ENCODE measurements at regions not wholly inside any gene's neighbourhood (a gene's known extent, or its start where the extent isn't known, plus 50 kb on each side); places are given as distances from the start of the nearest gene placed in this dataset.

DNA sequence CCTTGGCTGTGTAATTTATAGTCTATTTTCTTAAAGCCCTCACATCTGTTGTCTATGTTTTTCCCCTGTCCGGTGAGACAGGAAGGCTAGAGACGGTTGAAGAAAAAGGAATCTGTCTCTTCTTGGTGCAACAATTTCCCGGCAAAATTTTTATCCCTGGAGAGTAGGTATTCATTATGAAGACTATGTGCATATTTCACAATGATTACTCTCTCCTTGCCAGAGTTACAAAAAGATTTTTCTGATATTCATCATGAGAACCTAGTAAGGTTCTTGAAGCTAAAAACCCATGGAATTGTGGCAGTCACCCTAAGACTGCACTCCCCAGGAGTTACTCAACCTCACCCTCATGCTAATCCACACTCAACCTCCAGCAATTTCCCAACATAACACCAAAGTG, 55.0 kb upstream of the GHITM start:
- no peaks in the 10 kb centered on the region for H3K36me3 ChIP-seq (replicated peaks; ENCODE audit: low read depth, low read length)
- no peak overlapping the region for H3K4me2 ChIP-seq (ENCODE audit: low read length)
- H2AFZ ChIP-seq (ENCODE audit: low read depth, low read length): no peak overlapping the region
- H3K4me3 ChIP-seq (ENCODE audit: low read length): no peak overlapping the region
- no peaks in the 10 kb centered on the region for H3K9me3 ChIP-seq (ENCODE audit: insufficient read depth, low read length)
- no peaks in the 10 kb centered on the region for H3K79me2 ChIP-seq (ENCODE audit: low read length)
- H3K27me3 ChIP-seq (ENCODE audit: low read depth, low read length): no peaks in the 10 kb centered on the region
- no peak for TF ChIP-seq EZH2phosphoT487 (IDR thresholded peaks at IDR 0.05; ENCODE audit: low read depth)
- TF ChIP-seq, protein P1, sequence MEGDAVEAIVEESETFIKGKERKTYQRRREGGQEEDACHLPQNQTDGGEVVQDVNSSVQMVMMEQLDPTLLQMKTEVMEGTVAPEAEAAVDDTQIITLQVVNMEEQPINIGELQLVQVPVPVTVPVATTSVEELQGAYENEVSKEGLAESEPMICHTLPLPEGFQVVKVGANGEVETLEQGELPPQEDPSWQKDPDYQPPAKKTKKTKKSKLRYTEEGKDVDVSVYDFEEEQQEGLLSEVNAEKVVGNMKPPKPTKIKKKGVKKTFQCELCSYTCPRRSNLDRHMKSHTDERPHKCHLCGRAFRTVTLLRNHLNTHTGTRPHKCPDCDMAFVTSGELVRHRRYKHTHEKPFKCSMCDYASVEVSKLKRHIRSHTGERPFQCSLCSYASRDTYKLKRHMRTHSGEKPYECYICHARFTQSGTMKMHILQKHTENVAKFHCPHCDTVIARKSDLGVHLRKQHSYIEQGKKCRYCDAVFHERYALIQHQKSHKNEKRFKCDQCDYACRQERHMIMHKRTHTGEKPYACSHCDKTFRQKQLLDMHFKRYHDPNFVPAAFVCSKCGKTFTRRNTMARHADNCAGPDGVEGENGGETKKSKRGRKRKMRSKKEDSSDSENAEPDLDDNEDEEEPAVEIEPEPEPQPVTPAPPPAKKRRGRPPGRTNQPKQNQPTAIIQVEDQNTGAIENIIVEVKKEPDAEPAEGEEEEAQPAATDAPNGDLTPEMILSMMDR (IDR thresholded peaks at IDR 0.05; ENCODE audit: low read depth, low read length): no peak
- no peak overlapping the region for H3K9ac ChIP-seq (ENCODE audit: low read length)
- H3K4me1 ChIP-seq (ENCODE audit: low read length): peaks cover 7% of the 10 kb centered on the region; the same call in 1 of the 2 replicates
- H4K20me1 ChIP-seq (ENCODE audit: insufficient read depth, low read length): no peaks in the 10 kb centered on the region
- H3K27ac ChIP-seq (ENCODE audit: low read length): no peak overlapping the region

DNA sequence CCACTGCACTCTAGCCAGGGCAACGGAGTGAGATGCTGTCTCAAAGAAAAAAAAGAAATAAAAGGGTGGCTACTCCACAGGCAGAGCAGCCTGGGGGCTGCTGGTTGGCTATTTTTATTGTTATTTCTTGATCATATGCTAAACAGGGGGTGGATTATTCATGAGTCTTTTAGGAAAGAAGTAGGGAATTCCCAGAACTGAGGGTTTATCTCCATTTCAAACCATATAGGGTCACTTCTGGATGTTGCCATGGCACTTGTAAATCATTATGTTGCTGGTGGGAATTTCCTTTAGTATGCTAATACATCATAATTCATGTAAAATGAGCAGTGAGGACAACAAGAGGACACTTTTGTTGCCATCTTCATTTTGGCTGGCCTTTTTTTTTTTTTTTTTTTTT, 52.1 kb upstream of the GHITM start:
- no peak overlapping the region for H3K4me2 ChIP-seq (ENCODE audit: low read length)
- H3K27me3 ChIP-seq (ENCODE audit: low read depth, low read length): no peaks in the 10 kb centered on the region
- H3K36me3 ChIP-seq (replicated peaks; ENCODE audit: low read depth, low read length): no peaks in the 10 kb centered on the region
- TF ChIP-seq, protein P1 (IDR thresholded peaks at IDR 0.05; ENCODE audit: low read depth, low read length): no peak
- TF ChIP-seq EZH2phosphoT487 (IDR thresholded peaks at IDR 0.05; ENCODE audit: low read depth): no peak
- H4K20me1 ChIP-seq (ENCODE audit: insufficient read depth, low read length): no peaks in the 10 kb centered on the region
- H3K4me3 ChIP-seq (ENCODE audit: low read length): no peak overlapping the region
- no peaks in the 10 kb centered on the region for H3K79me2 ChIP-seq (ENCODE audit: low read length)
- no peak overlapping the region for H3K9ac ChIP-seq (ENCODE audit: low read length)
- H3K4me1 ChIP-seq (ENCODE audit: low read length): peaks cover 6% of the 10 kb centered on the region; the same call in 1 of the 2 replicates
- no peaks in the 10 kb centered on the region for H3K9me3 ChIP-seq (ENCODE audit: insufficient read depth, low read length)
- no peak overlapping the region for H2AFZ ChIP-seq (ENCODE audit: low read depth, low read length)
- H3K27ac ChIP-seq (ENCODE audit: low read length): no peak overlapping the region

DNA sequence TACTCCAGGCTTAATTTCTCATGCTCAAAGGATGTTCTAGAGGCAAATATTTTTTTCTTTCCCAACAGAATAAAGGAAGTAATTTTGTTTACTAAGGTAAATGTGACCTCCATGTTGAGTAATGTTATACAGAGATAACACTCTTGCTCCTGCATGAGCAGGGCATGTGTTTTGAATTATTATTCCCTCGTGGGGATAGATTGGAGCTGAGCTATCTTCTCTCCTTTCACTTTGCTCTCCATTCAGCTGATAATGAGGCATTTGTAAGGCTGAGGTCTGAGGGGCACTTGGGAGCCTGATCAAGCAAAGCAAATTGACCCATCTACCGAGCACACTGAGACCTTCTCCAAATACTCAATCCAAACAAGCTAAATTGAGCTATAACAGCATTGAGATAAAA, 50.7 kb upstream of the GHITM start:
- no peak overlapping the region for H3K27ac ChIP-seq (ENCODE audit: low read length)
- TF ChIP-seq, protein P1 (IDR thresholded peaks at IDR 0.05; ENCODE audit: low read depth, low read length): no peak
- no peak for TF ChIP-seq EZH2phosphoT487 (IDR thresholded peaks at IDR 0.05; ENCODE audit: low read depth)
- no peak overlapping the region for H2AFZ ChIP-seq (ENCODE audit: low read depth, low read length)
- H3K79me2 ChIP-seq (ENCODE audit: low read length): no peaks in the 10 kb centered on the region
- H3K9ac ChIP-seq (ENCODE audit: low read length): no peak overlapping the region
- H3K4me3 ChIP-seq (ENCODE audit: low read length): no peak overlapping the region
- no peaks in the 10 kb centered on the region for H3K9me3 ChIP-seq (ENCODE audit: insufficient read depth, low read length)
- no peaks in the 10 kb centered on the region for H4K20me1 ChIP-seq (ENCODE audit: insufficient read depth, low read length)
- H3K27me3 ChIP-seq (ENCODE audit: low read depth, low read length): no peaks in the 10 kb centered on the region
- no peaks in the 10 kb centered on the region for H3K36me3 ChIP-seq (replicated peaks; ENCODE audit: low read depth, low read length)
- no peak overlapping the region for H3K4me2 ChIP-seq (ENCODE audit: low read length)
- no peaks in the 10 kb centered on the region for H3K4me1 ChIP-seq (ENCODE audit: low read length)

DNA sequence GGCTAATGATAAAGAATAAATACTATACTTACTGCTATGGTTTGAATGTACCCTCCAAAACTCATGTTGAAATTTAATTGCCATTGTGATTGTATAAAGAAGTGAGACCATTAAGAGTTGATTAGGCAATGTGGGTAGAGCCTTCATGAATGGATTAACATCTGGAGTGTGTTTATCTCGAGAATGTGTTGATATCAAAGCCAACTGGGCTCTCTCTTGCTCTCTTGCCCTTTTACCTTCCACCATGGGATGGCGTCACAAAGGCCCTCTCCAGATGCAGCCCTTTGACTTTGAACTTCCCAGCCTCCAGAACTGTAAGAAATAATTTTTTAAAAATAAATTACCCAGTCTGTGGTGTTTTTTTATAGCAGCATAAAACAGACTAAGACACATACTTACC, 50.1 kb upstream of the GHITM start:
- TF ChIP-seq, protein P1 (IDR thresholded peaks at IDR 0.05; ENCODE audit: low read depth, low read length): no peak
- no peak for TF ChIP-seq EZH2phosphoT487 (IDR thresholded peaks at IDR 0.05; ENCODE audit: low read depth)
- H3K36me3 ChIP-seq (replicated peaks; ENCODE audit: low read depth, low read length): no peaks in the 10 kb centered on the region
- no peak overlapping the region for H2AFZ ChIP-seq (ENCODE audit: low read depth, low read length)
- no peaks in the 10 kb centered on the region for H3K27me3 ChIP-seq (ENCODE audit: low read depth, low read length)
- no peak overlapping the region for H3K27ac ChIP-seq (ENCODE audit: low read length)
- H3K4me3 ChIP-seq (ENCODE audit: low read length): no peak overlapping the region
- H3K4me1 ChIP-seq (ENCODE audit: low read length): no peaks in the 10 kb centered on the region
- H3K79me2 ChIP-seq (ENCODE audit: low read length): no peaks in the 10 kb centered on the region
- no peak overlapping the region for H3K9ac ChIP-seq (ENCODE audit: low read length)
- H4K20me1 ChIP-seq (ENCODE audit: insufficient read depth, low read length): no peaks in the 10 kb centered on the region
- H3K4me2 ChIP-seq (ENCODE audit: low read length): no peak overlapping the region
- no peaks in the 10 kb centered on the region for H3K9me3 ChIP-seq (ENCODE audit: insufficient read depth, low read length)
